ENCODE measurements at regions not wholly inside any gene's neighbourhood (a gene's known extent, or its start where the extent isn't known, plus 50 kb on each side); places are given as distances from the start of the nearest gene placed in this dataset.

- no peaks in the 10 kb centered on the region for H3K9me3 ChIP-seq (ENCODE audit: control insufficient read depth in 1 of 2, low read length in 2 of 2)
- H3K4me1 ChIP-seq (ENCODE audit: control insufficient read depth in 1 of 2, insufficient read depth in 2 of 2, low read length in 2 of 2), result no peaks in the 10 kb centered on the region
- H3K4me3 ChIP-seq (ENCODE audit: low read depth in 1 of 2, low read length in 2 of 2), result no peak overlapping the region
- H3K36me3 ChIP-seq (ENCODE audit: control insufficient read depth in 1 of 2, insufficient read depth in 2 of 2, low read length in 2 of 2), result no peaks in the 10 kb centered on the region
- no peak overlapping the region for H3K27ac ChIP-seq (ENCODE audit: low read length)
- H3K27me3 ChIP-seq (ENCODE audit: low read depth, low read length), result no peaks in the 10 kb centered on the region
Observed at GRCh38 chr15:61426466-61426865, 197.4 kb upstream of the RORA start.

DNA sequence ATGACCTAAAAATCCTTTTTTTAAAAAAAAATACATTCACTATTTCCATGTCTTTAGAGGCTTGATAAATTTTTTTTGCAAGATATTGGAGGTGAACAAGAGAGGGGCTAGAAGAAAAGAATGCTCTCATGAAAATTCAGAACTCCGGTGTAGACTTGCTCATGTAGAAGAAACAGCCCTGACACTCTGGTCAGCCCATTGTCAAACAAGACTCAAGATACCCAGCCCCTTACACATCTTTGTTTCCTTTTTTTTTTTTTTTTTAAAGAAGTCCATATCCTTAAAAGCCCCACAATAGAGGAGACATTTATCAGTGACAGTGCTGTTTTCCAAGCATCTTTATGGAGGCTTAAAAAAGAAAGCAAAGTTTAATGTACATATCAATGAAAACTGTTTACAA, 196.8 kb upstream of the RORA start:
- no peaks in the 10 kb centered on the region for H3K36me3 ChIP-seq (ENCODE audit: control insufficient read depth in 1 of 2, insufficient read depth in 2 of 2, low read length in 2 of 2)
- no peak overlapping the region for H3K27ac ChIP-seq (ENCODE audit: low read length)
- H3K4me1 ChIP-seq (ENCODE audit: control insufficient read depth in 1 of 2, insufficient read depth in 2 of 2, low read length in 2 of 2), result no peaks in the 10 kb centered on the region
- no peaks in the 10 kb centered on the region for H3K27me3 ChIP-seq (ENCODE audit: low read depth, low read length)
- no peak overlapping the region for H3K4me3 ChIP-seq (ENCODE audit: low read depth in 1 of 2, low read length in 2 of 2)
- H3K9me3 ChIP-seq (ENCODE audit: control insufficient read depth in 1 of 2, low read length in 2 of 2), result no peaks in the 10 kb centered on the region

DNA sequence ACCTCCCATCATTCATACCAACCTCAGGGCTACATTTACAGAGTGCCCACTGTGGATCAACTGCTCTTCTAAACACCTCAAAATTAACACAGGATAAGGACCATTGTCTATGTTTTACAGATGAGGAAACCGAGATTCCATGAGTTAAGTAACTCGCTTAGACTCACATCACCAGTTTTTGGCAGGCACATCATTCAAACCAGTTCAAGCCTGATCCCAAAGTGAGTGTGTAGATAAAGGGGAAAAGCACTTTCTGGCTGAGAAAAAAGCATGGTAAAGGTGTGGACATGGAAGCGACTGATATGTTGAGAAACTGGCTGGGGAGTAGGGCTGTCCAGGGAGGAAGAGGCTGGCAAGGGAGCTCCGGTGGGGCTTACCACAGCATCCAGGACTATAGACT, 193.7 kb upstream of the RORA start:
- H3K4me3 ChIP-seq (ENCODE audit: low read depth in 1 of 2, low read length in 2 of 2), result no peak overlapping the region
- no peaks in the 10 kb centered on the region for H3K36me3 ChIP-seq (ENCODE audit: control insufficient read depth in 1 of 2, insufficient read depth in 2 of 2, low read length in 2 of 2)
- no peaks in the 10 kb centered on the region for H3K9me3 ChIP-seq (ENCODE audit: control insufficient read depth in 1 of 2, low read length in 2 of 2)
- no peaks in the 10 kb centered on the region for H3K4me1 ChIP-seq (ENCODE audit: control insufficient read depth in 1 of 2, insufficient read depth in 2 of 2, low read length in 2 of 2)
- no peak overlapping the region for H3K27ac ChIP-seq (ENCODE audit: low read length)
- no peaks in the 10 kb centered on the region for H3K27me3 ChIP-seq (ENCODE audit: low read depth, low read length)

GRCh38 chr15:61421938-61422337, 192.8 kb upstream of the RORA start:
- no peaks in the 10 kb centered on the region for H3K27me3 ChIP-seq (ENCODE audit: low read depth, low read length)
- no peak overlapping the region for H3K27ac ChIP-seq (ENCODE audit: low read length)
- no peaks in the 10 kb centered on the region for H3K9me3 ChIP-seq (ENCODE audit: control insufficient read depth in 1 of 2, low read length in 2 of 2)
- no peaks in the 10 kb centered on the region for H3K4me1 ChIP-seq (ENCODE audit: control insufficient read depth in 1 of 2, insufficient read depth in 2 of 2, low read length in 2 of 2)
- H3K4me3 ChIP-seq (ENCODE audit: low read depth in 1 of 2, low read length in 2 of 2), result no peak overlapping the region
- no peaks in the 10 kb centered on the region for H3K36me3 ChIP-seq (ENCODE audit: control insufficient read depth in 1 of 2, insufficient read depth in 2 of 2, low read length in 2 of 2)

GRCh38 chr15:61421470-61421869, 192.4 kb upstream of the RORA start:
- Histone ChIP-seq H3K36me3 (ENCODE audit: control insufficient read depth in 1 of 2, insufficient read depth in 2 of 2, low read length in 2 of 2) (no peaks in the 10 kb centered on the region), H3K9me3 (ENCODE audit: control insufficient read depth in 1 of 2, low read length in 2 of 2) (no peaks in the 10 kb centered on the region), H3K4me1 (ENCODE audit: control insufficient read depth in 1 of 2, insufficient read depth in 2 of 2, low read length in 2 of 2) (no peaks in the 10 kb centered on the region), H3K4me3 (ENCODE audit: low read depth in 1 of 2, low read length in 2 of 2) (no peak overlapping the region), H3K27me3 (ENCODE audit: low read depth, low read length) (no peaks in the 10 kb centered on the region), H3K27ac (ENCODE audit: low read length) (no peak overlapping the region)

DNA sequence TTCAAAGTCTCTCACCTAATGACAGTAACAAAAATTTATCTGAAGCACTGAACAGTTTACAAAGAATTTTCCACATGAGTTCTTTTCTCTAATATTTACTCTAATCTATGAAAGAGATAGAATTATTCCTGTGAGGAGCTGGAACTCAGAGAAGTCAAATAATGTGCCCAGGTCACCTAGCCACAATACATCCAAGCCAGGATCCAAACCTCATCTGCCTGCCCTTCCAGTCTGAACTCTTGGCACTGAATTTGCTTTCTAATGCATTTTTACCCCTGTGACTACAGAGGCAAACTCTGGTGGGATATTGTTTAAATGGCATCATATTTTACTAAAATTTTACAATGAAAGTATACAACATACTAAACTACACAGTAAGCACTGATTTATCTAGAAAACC, 191.4 kb upstream of the RORA start:
- H3K4me3 ChIP-seq (ENCODE audit: low read depth in 1 of 2, low read length in 2 of 2), result no peak overlapping the region
- H3K36me3 ChIP-seq (ENCODE audit: control insufficient read depth in 1 of 2, insufficient read depth in 2 of 2, low read length in 2 of 2), result no peaks in the 10 kb centered on the region
- H3K27ac ChIP-seq (ENCODE audit: low read length), result no peak overlapping the region
- no peaks in the 10 kb centered on the region for H3K4me1 ChIP-seq (ENCODE audit: control insufficient read depth in 1 of 2, insufficient read depth in 2 of 2, low read length in 2 of 2)
- H3K27me3 ChIP-seq (ENCODE audit: low read depth, low read length), result no peaks in the 10 kb centered on the region
- H3K9me3 ChIP-seq (ENCODE audit: control insufficient read depth in 1 of 2, low read length in 2 of 2), result no peaks in the 10 kb centered on the region

DNA sequence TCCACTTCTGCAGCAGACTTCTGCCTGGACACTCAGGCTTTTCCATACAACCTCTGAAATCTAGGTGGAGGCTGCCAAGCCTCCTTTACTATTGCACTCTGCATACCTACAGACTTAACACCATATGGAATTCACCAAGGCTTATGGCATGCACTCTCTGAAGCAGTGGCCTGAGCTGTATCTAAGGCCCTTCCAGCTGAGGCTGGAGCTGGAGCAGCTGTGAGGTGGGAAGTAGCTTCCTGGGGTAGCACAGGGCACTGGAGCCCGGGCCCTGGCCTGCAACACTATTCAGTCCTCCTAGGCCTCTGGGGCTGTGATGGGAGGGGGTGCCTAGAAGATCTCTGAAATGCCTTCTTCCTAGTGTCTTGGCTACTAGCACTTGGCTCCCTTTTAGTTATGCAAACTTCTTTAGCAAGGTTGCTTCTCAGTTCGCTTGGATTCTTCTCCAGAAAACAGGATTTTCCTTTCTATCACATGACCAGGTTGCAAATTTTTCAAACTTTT, 186.6 kb upstream of the RORA start:
- Histone ChIP-seq H3K9me3 (ENCODE audit: control insufficient read depth in 1 of 2, low read length in 2 of 2) (peaks cover 0 to 2% of the 10 kb centered on the region in 2 donors), H3K27me3 (ENCODE audit: low read depth, low read length) (no peaks in the 10 kb centered on the region), H3K4me3 (ENCODE audit: low read depth in 1 of 2, low read length in 2 of 2) (no peak overlapping the region), H3K27ac (ENCODE audit: low read length) (no peak overlapping the region), H3K36me3 (ENCODE audit: control insufficient read depth in 1 of 2, insufficient read depth in 2 of 2, low read length in 2 of 2) (no peaks in the 10 kb centered on the region), H3K4me1 (ENCODE audit: control insufficient read depth in 1 of 2, insufficient read depth in 2 of 2, low read length in 2 of 2) (no peaks in the 10 kb centered on the region)

GRCh38 chr15:61411902-61412510, 182.9 kb upstream of the RORA start:
- no peak overlapping the region for H3K4me3 ChIP-seq (ENCODE audit: low read depth in 1 of 2, low read length in 2 of 2)

DNA sequence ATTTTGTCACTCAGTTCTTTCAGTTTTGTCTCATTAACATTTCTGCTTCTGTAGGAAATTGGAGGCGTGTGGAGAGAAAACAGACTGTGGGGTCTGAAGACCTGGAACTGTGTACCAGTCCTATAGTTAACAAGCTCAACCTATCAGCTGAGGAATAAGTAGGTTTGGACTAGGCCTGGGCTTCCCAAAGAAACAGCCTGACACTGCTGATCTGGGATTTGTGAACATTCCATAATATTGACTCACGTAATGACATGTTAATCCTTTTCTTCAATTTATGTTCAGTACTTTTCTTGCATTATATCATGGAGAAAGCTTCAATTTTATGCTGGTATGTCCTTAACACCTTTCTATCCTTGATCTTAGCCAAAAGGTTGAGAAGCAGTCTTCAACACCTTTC, 181.6 kb upstream of the RORA start:
- Histone ChIP-seq H3K4me3 (ENCODE audit: low read depth in 1 of 2, low read length in 2 of 2) (no peak overlapping the region), H3K36me3 (ENCODE audit: control insufficient read depth in 1 of 2, insufficient read depth in 2 of 2, low read length in 2 of 2) (no peaks in the 10 kb centered on the region), H3K27me3 (ENCODE audit: low read depth, low read length) (no peaks in the 10 kb centered on the region), H3K4me1 (ENCODE audit: control insufficient read depth in 1 of 2, insufficient read depth in 2 of 2, low read length in 2 of 2) (no peaks in the 10 kb centered on the region), H3K9me3 (ENCODE audit: control insufficient read depth in 1 of 2, low read length in 2 of 2) (peaks cover 0 to 4% of the 10 kb centered on the region in 2 donors), H3K27ac (ENCODE audit: low read length) (no peak overlapping the region)

More at GRCh38 chr15:61411902-61412510, 182.9 kb upstream of the RORA start:
- Histone ChIP-seq H3K4me1 (ENCODE audit: control insufficient read depth in 1 of 2, insufficient read depth in 2 of 2, low read length in 2 of 2) (no peaks in the 10 kb centered on the region), H3K27ac (ENCODE audit: low read length) (no peak overlapping the region), H3K9me3 (ENCODE audit: control insufficient read depth in 1 of 2, low read length in 2 of 2) (peaks cover 0 to 4% of the 10 kb centered on the region in 2 donors), H3K36me3 (ENCODE audit: control insufficient read depth in 1 of 2, insufficient read depth in 2 of 2, low read length in 2 of 2) (no peaks in the 10 kb centered on the region), H3K27me3 (ENCODE audit: low read depth, low read length) (no peaks in the 10 kb centered on the region)

- no peak overlapping the region for H3K27ac ChIP-seq (ENCODE audit: low read length)
- no peaks in the 10 kb centered on the region for H3K9me3 ChIP-seq (ENCODE audit: control insufficient read depth in 1 of 2, low read length in 2 of 2)
Observed at GRCh38 chr15:61404567-61404966, 175.5 kb upstream of the RORA start.

GRCh38 chr15:61403884-61404283, 174.8 kb upstream of the RORA start:
- Histone ChIP-seq H3K27me3 (ENCODE audit: low read depth, low read length) (no peaks in the 10 kb centered on the region), H3K36me3 (ENCODE audit: control insufficient read depth in 1 of 2, insufficient read depth in 2 of 2, low read length in 2 of 2) (no peaks in the 10 kb centered on the region), H3K9me3 (ENCODE audit: control insufficient read depth in 1 of 2, low read length in 2 of 2) (no peaks in the 10 kb centered on the region), H3K4me1 (ENCODE audit: control insufficient read depth in 1 of 2, insufficient read depth in 2 of 2, low read length in 2 of 2) (no peaks in the 10 kb centered on the region), H3K4me3 (ENCODE audit: low read depth in 1 of 2, low read length in 2 of 2) (no peak overlapping the region), H3K27ac (ENCODE audit: low read length) (no peak overlapping the region)

More at GRCh38 chr15:61404567-61404966, 175.5 kb upstream of the RORA start:
- Histone ChIP-seq H3K4me1 (ENCODE audit: control insufficient read depth in 1 of 2, insufficient read depth in 2 of 2, low read length in 2 of 2) (no peaks in the 10 kb centered on the region), H3K27me3 (ENCODE audit: low read depth, low read length) (no peaks in the 10 kb centered on the region), H3K36me3 (ENCODE audit: control insufficient read depth in 1 of 2, insufficient read depth in 2 of 2, low read length in 2 of 2) (no peaks in the 10 kb centered on the region), H3K4me3 (ENCODE audit: low read depth in 1 of 2, low read length in 2 of 2) (no peak overlapping the region)
